ENCODE measurements at regions not wholly inside any gene's neighbourhood (a gene's known extent, or its start where the extent isn't known, plus 50 kb on each side); places are given as distances from the start of the nearest gene placed in this dataset.

GRCh38 chr11:110778343-110778742 lies 66.1 kb upstream of the ARHGAP20 start:
- Histone ChIP-seq H3K27ac (peak overlapping the region in 2 of 3 donors; percentile 56 to 69), H3K4me1 (peaks cover 15 to 18% of the 10 kb centered on the region in 2 donors), H3K4me3 (replicated peaks in 1 of 3) (no peak overlapping the region), H3K9me3 (no peaks in the 10 kb centered on the region), H3K36me3 (no peaks in the 10 kb centered on the region), H3K27me3 (no peaks in the 10 kb centered on the region)
- no peak for DNase-seq
- WGBS, 2 donors, result 10 to 13% methylated on average over 1 of the region's 1 CpG
- TF ChIP-seq POLR2A (IDR thresholded peaks at IDR 0.05) (no peak), CTCF (IDR thresholded peaks at IDR 0.05) (no peak)
- intact Hi-C loops (cut with DNase I), result no loop called here

DNA sequence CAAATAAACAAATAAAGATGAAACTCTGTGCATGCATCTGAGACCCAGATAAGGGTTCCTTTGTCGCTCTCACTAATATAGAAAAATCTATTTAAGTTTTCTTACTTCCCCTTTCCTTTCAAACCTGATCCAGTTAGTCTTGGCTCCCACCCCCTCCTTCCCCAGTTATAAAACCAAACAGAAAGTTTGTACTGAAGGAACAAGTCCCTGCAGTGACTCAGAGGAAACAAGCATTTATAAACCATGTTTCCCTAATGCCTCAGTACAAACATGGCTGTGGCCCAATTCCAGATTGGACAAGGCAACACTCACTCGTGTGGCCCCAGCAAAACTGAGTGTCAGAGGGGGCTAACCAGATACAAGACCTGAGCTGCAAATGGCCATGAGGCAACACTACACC lies 65.5 kb upstream of the ARHGAP20 start:
- peak in 1 of 2 donors; percentile 34 for DNase-seq

GRCh38 chr11:110776081-110776480 lies 63.8 kb upstream of the ARHGAP20 start:
- Histone ChIP-seq H3K4me3 (replicated peaks in 1 of 3) (no peak overlapping the region), H3K27me3 (no peaks in the 10 kb centered on the region), H3K4me1 (peaks cover 8 to 18% of the 10 kb centered on the region in 2 donors), H3K27ac (no peak overlapping the region), H3K9me3 (no peaks in the 10 kb centered on the region), H3K36me3 (no peaks in the 10 kb centered on the region)
- intact Hi-C loops (cut with DNase I), result no loop called here
- no peak for TF ChIP-seq CTCF (IDR thresholded peaks at IDR 0.05)
- TF ChIP-seq POLR2A (IDR thresholded peaks at IDR 0.05), result no peak
- 69 to 79% methylated on average over 2 of the region's 2 CpGs for WGBS, 2 donors
- no peak for DNase-seq

More for the DNA sequence above, 65.5 kb upstream of the ARHGAP20 start:
- Histone ChIP-seq H3K27ac (peak overlapping the region; percentile 10 to 69 (median 56)), H3K9me3 (no peaks in the 10 kb centered on the region), H3K4me3 (replicated peaks in 1 of 3) (no peak overlapping the region), H3K36me3 (no peaks in the 10 kb centered on the region), H3K27me3 (no peaks in the 10 kb centered on the region), H3K4me1 (peaks cover 12 to 18% of the 10 kb centered on the region in 2 donors)
- intact Hi-C loops (cut with DNase I), result no loop called here
- WGBS, 2 donors, result 34 to 36% methylated on average over 2 of the region's 2 CpGs
- TF ChIP-seq CTCF (IDR thresholded peaks at IDR 0.05) (no peak), POLR2A (IDR thresholded peaks at IDR 0.05) (no peak)

DNA sequence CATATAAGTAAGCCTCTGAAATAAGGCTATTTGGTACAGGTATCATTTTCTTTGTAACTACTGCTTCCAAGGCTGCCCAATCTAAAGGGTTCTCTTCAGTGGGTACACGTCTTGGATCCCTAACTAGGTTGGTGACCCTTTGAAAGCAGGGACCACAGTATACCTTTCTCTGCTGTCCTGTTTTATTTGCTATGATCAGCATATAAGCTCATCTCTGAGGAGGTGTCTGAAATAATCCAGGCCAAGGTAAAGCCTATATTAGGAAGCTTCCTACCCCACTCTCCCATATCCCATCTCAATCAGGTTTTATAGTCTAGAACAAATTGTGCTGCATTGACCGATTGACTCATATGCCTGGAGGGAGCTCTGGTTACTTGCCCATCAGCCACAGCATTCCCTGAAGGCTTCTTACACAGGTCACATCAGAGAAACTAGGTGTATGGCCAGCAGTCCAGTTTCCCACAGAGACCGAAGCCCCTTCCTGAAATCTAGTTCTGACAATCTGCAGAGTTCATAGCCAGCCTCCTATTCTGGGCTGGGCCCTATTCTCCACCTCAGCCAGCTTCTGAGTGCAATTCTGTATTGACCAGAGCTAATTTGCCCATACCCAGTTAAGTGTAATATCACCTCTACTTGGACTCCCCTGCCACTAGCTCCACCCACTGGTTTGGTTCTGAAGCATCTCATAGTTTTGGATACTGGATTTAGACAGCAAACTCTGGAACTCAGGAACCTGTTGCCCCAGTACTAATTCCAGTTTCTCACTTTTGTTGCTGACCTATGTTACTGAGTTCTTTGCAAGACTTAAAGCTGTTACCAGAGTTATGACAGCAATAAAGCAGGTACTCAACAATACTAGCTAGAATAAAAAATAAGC lies 62.1 kb upstream of the ARHGAP20 start:
- WGBS, 2 donors, result 94 to 99% methylated on average over 2 to 3 of the region's 3 CpGs
- Histone ChIP-seq H3K4me3 (replicated peaks in 1 of 3) (no peak overlapping the region), H3K27me3 (no peaks in the 10 kb centered on the region), H3K4me1 (peaks cover 8 to 18% of the 10 kb centered on the region in 2 donors), H3K9me3 (no peaks in the 10 kb centered on the region), H3K36me3 (no peaks in the 10 kb centered on the region), H3K27ac (no peak overlapping the region)
- intact Hi-C loops (cut with DNase I), result no loop called here
- TF ChIP-seq POLR2A (IDR thresholded peaks at IDR 0.05) (no peak), CTCF (IDR thresholded peaks at IDR 0.05) (peak in 2 of 6 experiments; percentile 7 to 15)
- peak; percentile 17 to 24 for DNase-seq

DNA sequence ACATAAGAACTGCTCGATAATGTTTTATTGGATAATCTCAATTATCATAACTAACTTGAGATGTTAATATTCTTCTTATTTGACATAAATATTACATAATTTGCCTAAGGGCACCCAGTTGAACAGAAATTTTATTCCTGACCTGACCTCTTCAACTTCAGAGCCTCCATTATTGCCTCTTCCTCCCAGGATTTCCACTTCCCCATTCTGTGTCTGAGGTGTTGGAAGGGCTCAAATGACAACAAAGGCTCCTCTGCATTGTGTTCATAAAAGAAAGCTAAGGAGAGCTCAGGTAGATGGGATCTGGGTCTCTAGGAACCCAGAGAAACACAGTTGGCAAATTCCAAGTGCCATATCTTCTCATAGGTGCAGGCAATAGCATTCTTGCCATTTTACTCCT lies 61.2 kb upstream of the ARHGAP20 start:
- H3K4me1 ChIP-seq, result peaks cover 8 to 14% of the 10 kb centered on the region in 2 donors
- intact Hi-C loops (cut with DNase I), result no loop called here

More for the DNA sequence above, 61.2 kb upstream of the ARHGAP20 start:
- no peak for DNase-seq
- no peaks in the 10 kb centered on the region for H3K27me3 ChIP-seq
- TF ChIP-seq POLR2A (IDR thresholded peaks at IDR 0.05) (no peak), CTCF (IDR thresholded peaks at IDR 0.05) (no peak)
- WGBS, 2 donors, result 94 to 97% methylated on average over 1 of the region's 1 CpG
- H3K9me3 ChIP-seq, result no peaks in the 10 kb centered on the region
- H3K4me3 ChIP-seq (replicated peaks in 1 of 3), result no peak overlapping the region
- no peaks in the 10 kb centered on the region for H3K36me3 ChIP-seq
- H3K27ac ChIP-seq, result no peak overlapping the region

Measured in thyroid gland (tissue), 4 donors.